Cardiac fibroblast (primary cell): ENCODE measurements at regions not wholly inside any gene's neighbourhood (a gene's known extent, or its start where the extent isn't known, plus 50 kb on each side); places are given as distances from the start of the nearest gene placed in this dataset.
A peak's percentile ranks its signal among the peaks of the same experiment; 100 is the strongest.

Experiments
- DNase-seq, 2 donors: peaks; one replicate each; pipeline versions ENCODE4 v3.0.0 to v3.0.0-alpha.2; 2010; ENCODE audit warnings: low read depth in 2 of 2
- H3K4me3 ChIP-seq, 2 donors: replicated peaks in 1 of 2; 1 replicate in 1 of 2; 2 replicates in 1 of 2; pipeline ENCODE4 v1.5.1; 2011; ENCODE audit warnings: low read depth in 2 of 2, low read length in 2 of 2, mild to moderate bottlenecking in 2 of 2, moderate library complexity in 1 of 2
- TF ChIP-seq, protein P1 (sequence below): IDR thresholded peaks from one replicate; pipeline ENCODE4 v1.5.1; 2011; ENCODE audit warnings: low read depth, mild to moderate bottlenecking, low read length, inconsistent platforms

- no peak overlapping the region for H3K4me3 ChIP-seq
- DNase-seq: no peak
- TF ChIP-seq, protein P1, sequence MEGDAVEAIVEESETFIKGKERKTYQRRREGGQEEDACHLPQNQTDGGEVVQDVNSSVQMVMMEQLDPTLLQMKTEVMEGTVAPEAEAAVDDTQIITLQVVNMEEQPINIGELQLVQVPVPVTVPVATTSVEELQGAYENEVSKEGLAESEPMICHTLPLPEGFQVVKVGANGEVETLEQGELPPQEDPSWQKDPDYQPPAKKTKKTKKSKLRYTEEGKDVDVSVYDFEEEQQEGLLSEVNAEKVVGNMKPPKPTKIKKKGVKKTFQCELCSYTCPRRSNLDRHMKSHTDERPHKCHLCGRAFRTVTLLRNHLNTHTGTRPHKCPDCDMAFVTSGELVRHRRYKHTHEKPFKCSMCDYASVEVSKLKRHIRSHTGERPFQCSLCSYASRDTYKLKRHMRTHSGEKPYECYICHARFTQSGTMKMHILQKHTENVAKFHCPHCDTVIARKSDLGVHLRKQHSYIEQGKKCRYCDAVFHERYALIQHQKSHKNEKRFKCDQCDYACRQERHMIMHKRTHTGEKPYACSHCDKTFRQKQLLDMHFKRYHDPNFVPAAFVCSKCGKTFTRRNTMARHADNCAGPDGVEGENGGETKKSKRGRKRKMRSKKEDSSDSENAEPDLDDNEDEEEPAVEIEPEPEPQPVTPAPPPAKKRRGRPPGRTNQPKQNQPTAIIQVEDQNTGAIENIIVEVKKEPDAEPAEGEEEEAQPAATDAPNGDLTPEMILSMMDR: no peak
Measured at GRCh38 chr4:107562316-107562715, 157.7 kb downstream of the PAPSS1 start.

DNA sequence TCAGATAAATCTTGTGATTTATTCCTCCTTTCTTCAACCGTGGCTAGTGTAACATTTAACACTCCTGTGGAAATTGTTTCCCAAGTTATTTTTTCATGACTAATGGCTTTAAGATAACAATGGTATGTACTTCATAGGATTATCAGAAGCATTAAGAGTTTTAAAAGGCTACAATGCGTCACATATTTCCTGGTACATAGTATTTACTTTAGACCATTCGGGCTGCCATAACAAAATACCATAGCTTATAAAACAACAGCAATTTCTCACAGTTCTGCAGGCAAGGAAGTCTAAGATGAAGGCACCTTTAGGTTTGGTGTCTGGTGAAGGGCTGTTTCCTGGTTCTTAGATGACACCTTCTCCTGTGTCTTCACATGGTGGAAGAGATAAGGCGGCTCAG lies 158.6 kb downstream of the PAPSS1 start:
- peak; percentile 75 to 93 for DNase-seq
- TF ChIP-seq, protein P1: no peak
- H3K4me3 ChIP-seq: no peak overlapping the region

DNA sequence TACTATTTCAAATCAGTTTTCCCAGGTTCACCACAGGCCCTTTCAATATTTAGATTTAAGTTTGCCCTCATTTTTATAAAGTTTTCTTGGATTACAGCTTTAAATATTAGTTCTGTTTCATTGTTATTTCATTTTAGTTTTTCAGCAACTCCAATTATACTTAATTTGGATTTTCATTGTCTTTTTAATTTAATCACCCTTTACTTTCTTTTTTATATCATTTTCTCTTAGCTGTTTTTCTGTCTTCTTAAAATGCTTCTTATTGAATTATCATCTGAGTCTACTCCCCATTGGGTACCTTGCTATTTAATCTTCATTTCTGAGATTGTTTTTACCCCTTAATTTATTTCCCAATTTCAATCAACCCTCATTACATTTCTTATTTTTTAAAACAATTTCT lies 160.4 kb downstream of the PAPSS1 start:
- H3K4me3 ChIP-seq: no peak overlapping the region
- TF ChIP-seq, protein P1: no peak
- DNase-seq: no peak

DNA sequence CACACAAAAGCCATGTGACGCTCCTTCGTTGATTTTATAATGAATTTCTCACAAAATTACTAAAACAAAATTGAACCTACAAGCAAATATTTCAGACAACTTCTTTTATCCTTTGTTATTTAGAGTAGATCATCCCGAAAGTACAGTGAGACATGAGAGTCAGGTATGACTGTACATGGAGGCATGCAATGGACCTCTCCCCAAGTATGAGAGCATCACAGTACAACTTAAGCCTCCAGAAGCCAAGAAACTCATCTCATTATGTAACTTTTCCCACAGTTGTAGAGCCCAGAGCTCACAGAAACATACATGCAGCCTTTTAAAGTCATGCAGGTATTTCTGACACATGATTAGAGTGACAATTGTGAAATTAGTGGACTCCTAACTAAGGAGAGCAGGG lies 167.7 kb downstream of the PAPSS1 start:
- peak in 1 of 2 donors; percentile 9 for DNase-seq
- no peak overlapping the region for H3K4me3 ChIP-seq
- TF ChIP-seq, protein P1: no peak

DNA sequence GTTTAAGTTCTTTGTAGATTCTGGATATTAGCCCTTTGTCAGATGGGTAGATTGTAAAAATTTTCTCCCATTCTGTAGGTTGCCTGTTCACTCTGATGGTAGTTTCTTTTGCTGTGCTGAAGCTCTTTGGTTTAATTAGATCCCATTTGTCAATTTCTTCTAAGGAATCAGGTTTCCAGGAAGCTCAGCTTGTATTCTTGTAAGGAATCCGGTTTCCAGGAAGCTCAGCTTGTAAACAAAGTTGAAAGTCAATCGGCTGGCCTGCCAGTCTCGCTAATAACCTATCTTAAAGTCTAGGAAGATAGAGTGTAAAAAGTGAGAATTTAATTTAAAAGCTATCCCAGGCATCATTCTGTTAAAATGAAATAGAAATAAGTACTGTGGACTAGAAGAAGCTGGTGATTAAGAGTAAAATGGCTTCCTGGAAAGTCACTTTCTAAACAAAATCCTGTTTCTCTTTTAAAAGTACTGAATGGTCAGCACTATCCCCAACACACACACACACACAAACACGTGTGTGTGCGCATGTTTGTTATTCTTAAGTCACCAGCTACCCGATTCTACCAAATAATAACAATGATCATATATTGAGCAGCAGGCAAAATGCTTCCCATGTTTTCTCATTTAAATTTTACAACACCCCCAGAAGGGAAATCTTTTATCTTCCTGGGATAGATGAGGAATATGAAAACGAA lies 171.7 kb downstream of the PAPSS1 start:
- peak; percentile 34 to 71 for DNase-seq
- no peak overlapping the region for H3K4me3 ChIP-seq
- TF ChIP-seq, protein P1: no peak

- no peak for DNase-seq
- TF ChIP-seq, protein P1: no peak
- no peak overlapping the region for H3K4me3 ChIP-seq
Measured at GRCh38 chr4:107546638-107547037, 173.4 kb downstream of the PAPSS1 start.

DNA sequence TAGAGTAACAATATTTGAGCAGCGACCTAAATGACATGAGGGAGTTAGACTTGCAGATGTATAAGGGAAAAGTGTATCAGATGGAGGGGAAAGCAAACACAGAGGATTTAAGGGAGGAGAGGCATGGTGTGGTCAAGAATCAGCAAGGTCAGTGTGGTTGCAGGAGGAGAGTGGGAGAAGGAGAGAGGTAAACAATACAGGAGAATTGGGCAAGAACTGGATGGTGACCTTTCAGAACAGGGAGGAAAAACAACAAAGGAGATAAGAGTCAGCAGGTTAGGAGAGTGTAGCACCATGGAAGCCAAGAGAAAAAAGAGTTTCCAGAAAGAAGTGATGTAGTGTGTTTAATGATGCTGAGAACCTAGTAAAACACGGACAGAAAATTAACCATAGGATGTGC lies 178.5 kb downstream of the PAPSS1 start:
- H3K4me3 ChIP-seq: no peak overlapping the region
- DNase-seq: no peak
- TF ChIP-seq, protein P1: no peak
